GM04503 (cell line): ENCODE measurements at regions not wholly inside any gene's neighbourhood (a gene's known extent, or its start where the extent isn't known, plus 50 kb on each side); places are given as distances from the start of the nearest gene placed in this dataset.
A peak's percentile ranks its signal among the peaks of the same experiment; 100 is the strongest.
"Not testable (repeated sequence)": the region's sequence is repeated elsewhere in the genome, so short reads cannot be mapped to it uniquely, and the experiment has no call there.

Experiments used
- DNase-seq: peaks from one replicate; pipeline ENCODE4 v3.0.0-alpha.2; 2012; ENCODE audit warnings: low read depth

DNA sequence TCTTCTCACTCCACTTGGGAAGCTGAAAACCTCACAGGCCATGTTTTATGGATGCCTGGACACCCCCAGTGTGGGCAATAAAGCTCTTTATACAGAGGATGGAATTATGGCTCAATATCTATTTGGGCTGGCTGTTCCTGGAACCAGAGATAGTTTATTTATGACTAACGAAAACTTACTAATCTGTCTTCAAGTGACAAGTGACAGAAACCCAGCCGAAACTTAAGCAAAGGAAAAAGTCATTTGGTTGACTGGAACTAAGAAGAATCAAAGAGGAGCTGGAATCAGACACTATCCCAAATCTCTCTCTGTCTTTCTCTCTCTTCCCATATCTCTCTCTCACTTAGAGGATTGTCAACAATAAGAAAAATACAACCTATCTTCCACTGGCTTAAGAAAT, 78.3 kb upstream of the CDK6 start:
- DNase-seq = no peak

DNA sequence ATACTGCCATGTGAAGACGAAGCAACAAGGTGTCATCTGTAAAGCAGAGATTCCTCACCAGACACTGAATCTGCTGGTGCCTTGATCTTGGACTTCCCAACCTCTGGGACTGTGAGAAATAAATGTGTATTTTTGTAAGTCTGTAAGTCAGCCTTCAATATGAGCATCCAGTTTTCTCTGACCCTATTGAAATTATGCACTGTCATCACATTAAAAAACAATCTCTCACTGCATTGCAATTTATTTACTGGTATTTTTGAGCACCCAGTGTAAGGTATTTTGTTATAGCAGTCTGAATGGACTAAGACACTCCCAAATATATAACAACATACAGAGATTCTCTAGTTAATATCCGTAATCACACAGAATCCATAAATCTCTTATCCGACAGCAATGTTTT, 77.5 kb upstream of the CDK6 start:
- DNase-seq = no peak

DNA sequence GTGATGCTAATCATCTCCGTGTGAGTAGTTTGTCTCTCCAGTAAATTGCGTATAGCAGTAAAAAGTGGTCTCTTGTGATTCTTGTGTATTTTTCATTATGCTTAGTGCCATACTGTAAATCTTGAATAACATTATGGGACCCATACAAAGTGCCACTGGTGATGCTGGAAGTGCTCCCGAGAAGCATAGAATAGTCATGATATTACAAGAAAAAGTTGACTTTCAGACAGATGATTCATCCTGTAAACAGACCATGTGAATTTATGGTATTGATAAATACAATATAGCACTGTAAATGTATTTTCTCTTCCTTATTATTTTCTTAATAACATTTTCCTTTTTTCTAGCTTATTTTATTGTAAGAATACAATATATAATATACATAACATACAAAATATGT, 74.6 kb upstream of the CDK6 start:
- no peak for DNase-seq

DNA sequence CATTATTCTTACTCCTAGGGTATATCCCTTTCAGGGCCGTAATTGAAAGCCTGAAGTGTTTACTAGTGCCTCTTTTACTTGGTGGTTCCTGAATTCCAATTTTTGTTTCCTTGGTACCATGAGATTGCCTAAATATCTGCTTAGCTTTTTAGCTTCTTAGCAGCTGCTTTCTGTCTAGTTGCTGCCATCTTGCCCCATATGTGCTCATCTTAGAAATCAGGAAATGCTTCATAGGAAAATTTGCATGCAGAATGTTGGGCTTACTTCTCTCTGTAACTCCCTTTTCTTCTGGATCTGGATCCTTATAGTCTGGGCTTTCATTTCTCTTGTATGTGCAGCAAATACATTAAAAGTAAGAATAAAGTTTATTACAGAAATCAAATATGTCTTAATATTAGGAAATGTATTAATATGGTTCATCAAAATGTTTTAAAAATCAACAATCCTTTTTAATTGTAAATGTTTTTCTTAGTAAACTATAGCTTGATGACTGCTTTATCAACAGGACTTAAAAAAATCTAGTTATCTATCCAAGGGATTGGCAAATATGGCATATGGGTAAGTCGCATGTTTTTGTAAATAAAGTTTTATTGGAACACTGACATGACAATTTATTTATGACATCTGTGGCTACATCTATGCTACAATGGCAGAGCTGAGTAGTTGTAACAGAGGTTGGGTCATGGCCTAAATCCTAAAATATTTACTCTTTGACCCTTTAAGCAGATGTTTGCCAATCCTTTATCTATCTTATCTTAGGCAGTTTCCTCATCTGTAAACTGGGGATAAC, 73.5 kb upstream of the CDK6 start:
- DNase-seq = no peak

DNA sequence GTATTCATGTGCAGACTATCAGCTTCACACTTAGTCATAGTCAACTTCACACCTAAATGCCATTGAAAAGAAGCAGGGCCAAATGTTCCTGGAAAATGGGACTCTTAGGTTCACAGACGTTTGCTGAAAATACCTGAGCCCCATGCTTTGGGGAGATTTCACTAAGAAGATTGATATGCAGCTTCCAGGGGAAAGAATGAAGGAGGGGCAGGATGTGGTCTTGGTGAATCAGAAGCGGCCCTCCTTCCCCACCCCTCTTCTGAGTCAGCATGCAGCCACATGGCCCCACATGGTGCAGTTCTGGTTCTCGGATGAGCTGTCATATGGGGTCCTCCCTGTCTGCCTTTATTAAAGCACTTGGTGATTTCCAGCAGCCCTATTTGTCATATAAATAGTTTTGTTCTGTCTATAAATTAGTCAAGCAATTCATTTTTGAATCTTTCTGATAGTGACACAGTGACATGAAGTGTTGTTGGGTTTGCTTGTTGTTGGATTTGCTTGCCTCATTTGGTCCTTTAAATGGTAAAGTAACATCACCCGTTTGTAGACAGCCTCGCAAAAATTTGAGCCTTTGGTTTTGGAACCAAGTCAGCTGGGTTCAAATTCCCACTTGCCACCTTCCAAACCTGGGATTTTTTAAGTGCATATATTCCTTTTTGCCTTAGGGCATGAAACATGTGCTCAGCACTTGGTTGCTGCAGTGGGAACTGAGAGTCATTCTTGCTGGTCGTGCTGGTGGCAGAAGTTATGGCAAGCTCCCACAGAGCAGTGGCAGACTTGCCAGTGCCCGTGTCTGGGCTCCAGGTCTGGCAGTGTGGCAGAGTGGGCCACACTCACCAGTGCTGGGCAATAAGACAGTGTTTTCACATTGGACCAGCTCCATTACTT, 68.1 kb upstream of the CDK6 start:
- peak; percentile 76 for DNase-seq

DNA sequence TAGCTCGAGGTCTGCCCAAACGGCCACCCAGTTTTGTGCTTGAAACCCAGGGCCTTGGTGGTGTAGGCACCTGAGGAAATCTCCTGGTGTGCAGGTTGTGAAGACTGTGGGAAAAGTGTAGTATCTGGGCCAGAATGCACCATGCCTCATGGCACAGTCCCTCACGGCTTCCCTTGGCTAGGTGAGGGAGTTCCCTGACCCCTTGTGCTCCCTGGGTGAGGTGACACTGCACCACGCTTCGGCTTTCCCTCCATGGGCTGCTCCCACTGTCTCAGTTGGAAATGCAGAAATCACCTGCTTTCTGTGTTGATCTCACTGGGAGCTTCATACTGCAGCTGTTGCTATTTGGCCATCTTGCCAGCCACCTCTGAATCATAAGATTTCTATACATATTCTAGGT, 62.4 kb upstream of the CDK6 start:
- DNase-seq = no peak

DNA sequence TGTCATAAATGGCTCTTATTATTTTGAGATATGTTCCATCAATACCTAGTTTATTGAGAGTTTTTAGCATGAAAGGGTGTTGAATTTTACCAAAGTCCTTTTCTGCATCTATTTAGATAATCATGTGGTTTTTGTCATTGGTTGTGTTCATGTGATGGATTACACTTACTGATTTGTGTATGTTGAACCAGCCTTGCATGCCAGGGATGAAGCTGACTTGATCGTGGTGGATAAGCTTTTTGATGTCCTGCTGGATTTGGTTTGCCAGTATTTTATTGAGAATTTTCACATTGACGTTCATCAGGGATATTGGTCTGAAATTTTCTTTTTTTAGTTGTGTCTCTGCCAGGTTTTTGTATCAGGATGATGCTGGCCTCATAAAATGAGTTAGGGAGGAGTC, 58.5 kb upstream of the CDK6 start:
- not testable (repeated sequence) for DNase-seq

DNA sequence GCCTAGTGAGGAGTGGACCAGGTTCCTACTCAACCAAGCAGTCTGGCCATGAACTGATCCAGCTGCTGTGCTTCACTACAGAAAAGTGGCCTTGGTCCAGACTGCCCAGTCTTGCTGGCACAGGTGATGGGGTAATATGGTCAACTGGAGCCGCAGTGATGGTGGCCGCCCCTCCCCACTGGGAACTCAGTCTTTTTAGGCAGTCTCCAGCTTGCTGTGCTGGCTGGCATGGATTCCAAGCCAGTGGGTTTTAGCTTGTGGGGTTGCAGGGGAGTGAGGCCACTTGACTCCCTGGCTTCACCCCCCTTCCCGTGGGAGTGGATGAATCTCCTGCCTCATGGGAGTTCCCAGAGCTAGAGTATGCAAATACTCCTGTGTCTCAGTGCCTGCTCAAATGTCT, 52.7 kb upstream of the CDK6 start:
- no peak for DNase-seq
